LNCAP (cell line): ENCODE measurements at regions not wholly inside any gene's neighbourhood (a gene's known extent, or its start where the extent isn't known, plus 50 kb on each side); places are given as distances from the start of the nearest gene placed in this dataset.

Experiments used
- CTCF ChIP-seq: fragments of 450-650 bp; IDR thresholded peaks from 2 replicates; pipeline ENCODE4 v1.5.1; 2017; ENCODE audit warnings: mild to moderate bottlenecking

- TF ChIP-seq CTCF, result no peak
Observed at GRCh38 chr20:23255106-23255505, 95.5 kb upstream of the NXT1 start.

- no peak for TF ChIP-seq CTCF
Observed at GRCh38 chr20:23254505-23254904, 96.1 kb upstream of the NXT1 start.

GRCh38 chr20:23254034-23254433 is 96.6 kb upstream of the NXT1 start:
- TF ChIP-seq CTCF, result no peak

- TF ChIP-seq CTCF, result no peak
Observed at GRCh38 chr20:23253524-23253923, 97.1 kb upstream of the NXT1 start.

- TF ChIP-seq CTCF, result no peak
Observed at GRCh38 chr20:23251779-23252178, 98.8 kb upstream of the NXT1 start.

- no peak for TF ChIP-seq CTCF
Observed at GRCh38 chr20:23249541-23249940, 101.0 kb upstream of the NXT1 start.

- TF ChIP-seq CTCF, result no peak
Observed at GRCh38 chr20:23248461-23248882, 102.1 kb upstream of the NXT1 start.
